HCT116 (cell line): ENCODE measurements at regions not wholly inside any gene's neighbourhood (a gene's known extent, or its start where the extent isn't known, plus 50 kb on each side); places are given as distances from the start of the nearest gene placed in this dataset.

ENCODE experiments used
- ATAC-seq: fragments of 200-7000 bp; cut with Tn5 transposase; 2 replicates; pipeline ENCODE4 v1.9.1; 2020; ENCODE audit warnings: mild to moderate bottlenecking, moderate library complexity
- BruUV-seq: library from RNA; stranded (reverse); fragments of 400-500 nt; replicated peaks from 2 replicates; lab custom pipeline; 2021; lab: Mats Ljungman, UMichigan
- CTCF ChIA-PET: fragments of 300-600 bp; sonication (Branson Sonifier 250); formaldehyde crosslinking; loops from one replicate; lab custom pipeline; 2021; ENCODE audit warnings: antibody characterized with exemption; lab: Charles Lee
- POLR2A ChIA-PET: fragments of 300-600, 350-600 bp; sonication (Branson Sonifier 250); formaldehyde crosslinking; loops from one replicate; lab custom pipeline; 2021; ENCODE audit warnings: antibody characterized with exemption; lab: Charles Lee
- RAD21 ChIA-PET, 2 experiments: fragments of 300-600 bp; sonication (Branson Sonifier 250); formaldehyde crosslinking; loops; one replicate each; lab custom pipeline; 2023; ENCODE audit warnings: low total read pairs in 2 of 2; ENCODE audit not compliant: uncharacterized antibody in 2 of 2, unreplicated experiment in 2 of 2, low non-redundant PET in 1 of 2; lab: Charles Lee
- DNase-seq: peaks from one replicate; pipeline ENCODE4 v3.0.0-alpha.2; 2010; ENCODE audit warnings: low read depth, low spot score
- H2AFZ ChIP-seq: fragments of 200-600 bp; shearing (Covaris generic), sonication (generic); 2 replicates; pipeline ENCODE4 v1.6.1; 2017; ENCODE audit warnings: low read depth, mixed run types, mixed read lengths, antibody characterized with exemption, low read length; ENCODE audit not compliant: poor library complexity, severe bottlenecking
- H3K27ac ChIP-seq: 2 replicates; pipeline ENCODE4 v1.5.1; 2012; ENCODE audit warnings: low read depth, low read length
- H3K27me3 ChIP-seq: fragments of 200-600 bp; sonication (generic); 2 replicates; pipeline ENCODE4 v1.6.1; 2016; ENCODE audit warnings: mixed run types, low read length, mixed read lengths; ENCODE audit not compliant: insufficient read depth
- H3K36me3 ChIP-seq, 2 experiments: fragments of 200-500 bp in 1 of 2; fragments of 200-600 bp in 1 of 2; sonication (Bioruptor generic) in 1 of 2; sonication (generic) in 1 of 2; 2 replicates each; pipeline versions ENCODE4 v1.5.1 to v1.6.1; 2014 to 2016; ENCODE audit warnings: low read length in 2 of 2, inconsistent platforms in 1 of 2, mixed read lengths in 1 of 2, mixed run types in 1 of 2; ENCODE audit not compliant: insufficient read depth in 2 of 2, control insufficient read depth in 1 of 2
- H3K4me1 ChIP-seq, 2 experiments: fragments of 200-600 bp in 1 of 2; sonication (generic) in 1 of 2; 2 replicates each; pipeline versions ENCODE4 v1.5.1 to v1.6.1; 2012 to 2017; ENCODE audit warnings: low read length in 2 of 2, inconsistent platforms in 1 of 2, mild to moderate bottlenecking in 1 of 2, mixed read lengths in 1 of 2, mixed run types in 1 of 2, moderate library complexity in 1 of 2; ENCODE audit not compliant: insufficient read depth in 2 of 2, control insufficient read depth in 1 of 2
- H3K4me2 ChIP-seq: fragments of 200-600 bp; sonication (generic); 2 replicates; pipeline ENCODE4 v1.6.1; 2017; ENCODE audit warnings: mixed run types, low read length, mixed read lengths
- H3K4me3 ChIP-seq, 2 experiments: fragments of 200-600 bp in 1 of 2; sonication (generic) in 1 of 2; replicated peaks in 1 of 2; 2 replicates each; pipeline ENCODE4 v1.5.1; 2011 to 2016; ENCODE audit warnings: low read length in 2 of 2, control low read depth in 1 of 2, low read depth in 1 of 2, mild to moderate bottlenecking in 1 of 2, mixed read lengths in 1 of 2, mixed run types in 1 of 2
- H3K79me2 ChIP-seq: fragments of 200-600 bp; sonication (generic); 2 replicates; pipeline ENCODE4 v1.6.1; 2017; ENCODE audit warnings: mild to moderate bottlenecking, mixed run types, low read length, moderate library complexity, mixed read lengths; ENCODE audit not compliant: insufficient read depth
- H3K9ac ChIP-seq: fragments of 200-600 bp; sonication (generic); 2 replicates; pipeline ENCODE4 v1.6.1; 2016; ENCODE audit warnings: low read length, mixed read lengths
- H3K9me2 ChIP-seq: fragments of 200-600 bp; sonication (generic), shearing (Covaris generic); 2 replicates; pipeline ENCODE4 v1.6.1; 2017; ENCODE audit warnings: mixed run types, mild to moderate bottlenecking, moderate library complexity; ENCODE audit not compliant: insufficient read depth
- H3K9me3 ChIP-seq, 2 experiments: fragments of 200-500 bp in 1 of 2; fragments of 200-600 bp in 1 of 2; sonication (Bioruptor generic) in 1 of 2; sonication (generic) in 1 of 2; 2 replicates each; pipeline ENCODE4 v1.6.1; 2014 to 2017; ENCODE audit warnings: low read length in 2 of 2, mixed read lengths in 2 of 2, inconsistent platforms in 1 of 2, low read depth in 1 of 2, mild to moderate bottlenecking in 1 of 2, mixed run types in 1 of 2, moderate library complexity in 1 of 2; ENCODE audit not compliant: control insufficient read depth in 1 of 2, insufficient read depth in 1 of 2
- H4K20me1 ChIP-seq: fragments of 200-600 bp; sonication (generic), shearing (Covaris generic); 2 replicates; pipeline ENCODE4 v1.6.1; 2017; ENCODE audit warnings: mixed run types, mild to moderate bottlenecking, moderate library complexity; ENCODE audit not compliant: insufficient read depth
- ATF3 ChIP-seq: IDR thresholded peaks from 2 replicates; pipeline ENCODE4 v1.6.1; 2012
- CBX3 ChIP-seq: IDR thresholded peaks from 2 replicates; pipeline ENCODE4 v1.6.1; 2012; ENCODE audit warnings: low read depth
- CEBPB ChIP-seq: IDR thresholded peaks from 2 replicates; pipeline ENCODE4 v1.6.1; 2012; ENCODE audit warnings: low read depth
- CTCF ChIP-seq, 3 experiments: fragments of 200-600 bp in 1 of 3; sonication (generic) in 1 of 3; IDR thresholded peaks in 2 of 3; conservative IDR thresholded peaks in 1 of 3; 2 replicates each; pipeline ENCODE4 v1.5.1; 2012 to 2017; ENCODE audit warnings: low read depth in 2 of 3, low read length in 2 of 3, antibody characterized with exemption in 1 of 3, borderline replicate concordance in 1 of 3, control low read depth in 1 of 3, mild to moderate bottlenecking in 1 of 3, mixed read lengths in 1 of 3, mixed run types in 1 of 3, moderate library complexity in 1 of 3; ENCODE audit not compliant: insufficient read depth in 1 of 3
- EZH2 ChIP-seq: fragments of 200-600 bp; sonication (generic); IDR thresholded peaks from 2 replicates; pipeline ENCODE4 v1.6.1; 2017; ENCODE audit warnings: antibody characterized with exemption, mixed run types
- EZH2phosphoT487 ChIP-seq: fragments of 200-600 bp; IDR thresholded peaks from 2 replicates; pipeline ENCODE4 v1.6.1; 2018; ENCODE audit warnings: antibody characterized with exemption, borderline replicate concordance
- FOSL1 ChIP-seq: IDR thresholded peaks from 2 replicates; pipeline ENCODE4 v1.6.1; 2012; ENCODE audit warnings: low read depth
- JUND ChIP-seq: IDR thresholded peaks from 2 replicates; pipeline ENCODE4 v1.6.1; 2012
- MAX ChIP-seq: IDR thresholded peaks from 2 replicates; pipeline ENCODE4 v1.6.1; 2012
- RAD21 ChIP-seq: IDR thresholded peaks from 2 replicates; pipeline ENCODE4 v1.6.1; 2012; ENCODE audit warnings: low read depth, mild to moderate bottlenecking
- SIN3A ChIP-seq: IDR thresholded peaks from 2 replicates; pipeline ENCODE4 v1.6.1; 2012; ENCODE audit warnings: low read depth
- SRF ChIP-seq: IDR thresholded peaks from 2 replicates; pipeline ENCODE4 v1.6.1; 2012; ENCODE audit warnings: low read depth
- TCF7L2 ChIP-seq: IDR thresholded peaks from 2 replicates; pipeline ENCODE4 v1.7.0; 2011; ENCODE audit warnings: borderline replicate concordance, inconsistent platforms; ENCODE audit not compliant: insufficient read depth, insufficient read length; ENCODE audit errors: extremely low read depth
- YY1 ChIP-seq: IDR thresholded peaks from 2 replicates; pipeline ENCODE4 v1.6.1; 2011; ENCODE audit warnings: low read length, low read depth, moderate library complexity, mild to moderate bottlenecking; ENCODE audit not compliant: insufficient replicate concordance; ENCODE audit errors: extremely low read depth
- ZBTB33 ChIP-seq: IDR thresholded peaks from 2 replicates; pipeline ENCODE4 v1.6.1; 2011; ENCODE audit warnings: mild to moderate bottlenecking, low read length, moderate library complexity; ENCODE audit not compliant: insufficient replicate concordance; ENCODE audit errors: extremely low read depth
- ZFX ChIP-seq: fragments of 450-650 bp; IDR thresholded peaks from 2 replicates; pipeline ENCODE4 v1.6.1; 2017
- ZNF274 ChIP-seq: fragments of 200-500 bp; sonication (Bioruptor generic); IDR thresholded peaks from 2 replicates; pipeline ENCODE4 v1.6.1; 2014; ENCODE audit warnings: mild to moderate bottlenecking, low read depth, low read length, inconsistent platforms
- intact Hi-C: fragments of 100-400 bp; cut with micrococcal nuclease; formaldehyde crosslinking; loops from 2 replicates; pipeline ENCODE4 v1.10.0; 2022

GRCh38 chr14:106094654-106095189, 568.3 kb downstream of the TMEM121 start:
- no peak overlapping the region for H3K27ac ChIP-seq
- TF ChIP-seq CEBPB (no peak), CTCF (IDR thresholded peaks at IDR 0.05 in 2 of 3, conservative IDR thresholded peaks at IDR 0.05 in 1 of 3; ENCODE audit: borderline replicate concordance in 1 of 3, insufficient read depth in 1 of 3, low read depth in 2 of 3, low read length in 2 of 3) (peak; percentile 40 to 96 (median 47))
- ATAC-seq (no peak), DNase-seq (no peak)
- no peaks in the 10 kb centered on the region for H3K4me1 ChIP-seq
- H2AFZ ChIP-seq: no peak overlapping the region
- no peak overlapping the region for H3K4me3 ChIP-seq
- RAD21 ChIA-PET: no interaction called here
- no peaks in the 10 kb centered on the region for H3K27me3 ChIP-seq
- H3K9ac ChIP-seq: no peak overlapping the region
- H4K20me1 ChIP-seq: no peaks in the 10 kb centered on the region
- no peaks in the 10 kb centered on the region for H3K79me2 ChIP-seq
- no peaks in the 10 kb centered on the region for H3K9me3 ChIP-seq
- CTCF ChIA-PET: no interaction called here
- no peak overlapping the region for H3K4me2 ChIP-seq
- intact Hi-C loops: no loop called here
- no peaks in the 10 kb centered on the region for H3K36me3 ChIP-seq
- POLR2A ChIA-PET: no interaction called here
- H3K9me2 ChIP-seq: no peaks in the 10 kb centered on the region
- no TSS peak for BruUV-seq

- no peak overlapping the region for H3K27ac ChIP-seq
- DNase-seq: no peak
- H3K4me3 ChIP-seq: no peak overlapping the region
- no peaks in the 10 kb centered on the region for H3K27me3 ChIP-seq
- H3K4me2 ChIP-seq: no peak overlapping the region
- H2AFZ ChIP-seq: no peak overlapping the region
- no peaks in the 10 kb centered on the region for H3K36me3 ChIP-seq
- POLR2A ChIA-PET: no interaction called here
- no peaks in the 10 kb centered on the region for H3K79me2 ChIP-seq
- ATAC-seq: no peak
- H3K4me1 ChIP-seq: no peaks in the 10 kb centered on the region
- BruUV-seq: no TSS peak
- no peak overlapping the region for H3K9ac ChIP-seq
- H3K9me3 ChIP-seq: no peaks in the 10 kb centered on the region
- RAD21 ChIA-PET: no interaction called here
- intact Hi-C loops: no loop called here
- CTCF ChIA-PET: no interaction called here
- H3K9me2 ChIP-seq: no peaks in the 10 kb centered on the region
- TF ChIP-seq TCF7L2 (no peak), ATF3 (no peak), ZBTB33 (no peak), EZH2 (no peak), CBX3 (no peak), RAD21 (no peak), YY1 (no peak), CEBPB (no peak), SRF (no peak), FOSL1 (no peak), JUND (no peak), ZNF274 (no peak), ZFX (no peak), EZH2phosphoT487 (no peak), MAX (no peak), SIN3A (no peak)
- TF ChIP-seq, all 23 proteins: peak for 0
- no peaks in the 10 kb centered on the region for H4K20me1 ChIP-seq
These were observed 581.3 kb downstream of the TMEM121 start for GRCh38 chr14:106107703-106108102.
